Stimulated activated CD8-positive, alpha-beta memory T cell treated with anti-CD3 and anti-CD28 coated beads, Interleukin-12 subunit alpha, Interleukin-12 subunit beta, amount 100 ng/mL, for 24 hours (primary cell): ENCODE measurements at regions not wholly inside any gene's neighbourhood (a gene's known extent, or its start where the extent isn't known, plus 50 kb on each side); places are given as distances from the start of the nearest gene placed in this dataset.
"Not testable (repeated sequence)": the region's sequence is repeated elsewhere in the genome, so short reads cannot be mapped to it uniquely, and the experiment has no call there.

Experiments
- DNase-seq: peaks from one replicate; pipeline ENCODE4 v3.0.0-alpha.2; 2020; ENCODE audit errors: extremely low read depth

- DNase-seq = no peak
Measured at GRCh38 chr2:240240017-240240734, 99.7 kb upstream of the OTOS start.

- DNase-seq = no peak
Measured at GRCh38 chr2:240240781-240241180, 100.3 kb upstream of the OTOS start.

GRCh38 chr2:240241572-240241971 is 101.1 kb upstream of the OTOS start:
- no peak for DNase-seq

DNA sequence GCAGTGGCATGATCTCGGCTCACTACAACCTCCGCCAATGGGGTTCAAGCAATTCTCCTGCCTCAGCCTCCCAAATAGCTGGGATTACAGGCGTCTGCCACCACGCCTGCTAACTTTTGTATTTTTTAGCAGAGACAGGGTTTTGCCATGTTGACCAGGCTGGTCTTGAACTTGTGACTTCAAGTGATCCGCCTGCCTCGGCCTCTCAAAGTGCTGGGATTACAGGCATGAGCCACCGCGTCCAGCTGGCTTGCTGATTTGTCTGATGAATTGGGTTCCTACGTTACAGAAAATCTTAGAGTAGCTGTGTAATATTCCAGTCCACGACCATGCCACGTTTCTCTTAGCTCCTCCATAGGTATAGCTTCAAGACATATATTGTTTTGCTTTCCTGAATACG is 102.6 kb upstream of the OTOS start:
- DNase-seq = not testable (repeated sequence)

DNA sequence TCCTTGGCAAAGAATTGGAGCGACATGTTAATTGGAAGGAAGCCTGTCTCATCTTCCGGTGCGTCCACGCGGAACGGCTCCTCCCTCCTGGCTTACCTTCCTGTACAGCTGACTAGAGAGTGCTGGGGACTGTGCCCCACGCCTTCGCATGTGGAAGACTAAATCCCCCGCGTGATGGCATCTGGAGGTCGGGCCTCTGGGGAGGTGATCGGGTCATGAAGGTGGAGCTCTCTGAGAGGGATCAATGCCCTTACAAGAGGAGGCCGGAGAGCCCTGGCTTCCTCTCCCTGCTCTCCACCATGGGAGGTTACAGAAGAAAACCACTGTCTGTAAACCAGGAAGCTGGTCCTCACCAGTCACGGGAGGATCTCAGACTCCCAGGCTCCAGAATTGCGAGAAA is 104.1 kb upstream of the OTOS start:
- no peak for DNase-seq

DNA sequence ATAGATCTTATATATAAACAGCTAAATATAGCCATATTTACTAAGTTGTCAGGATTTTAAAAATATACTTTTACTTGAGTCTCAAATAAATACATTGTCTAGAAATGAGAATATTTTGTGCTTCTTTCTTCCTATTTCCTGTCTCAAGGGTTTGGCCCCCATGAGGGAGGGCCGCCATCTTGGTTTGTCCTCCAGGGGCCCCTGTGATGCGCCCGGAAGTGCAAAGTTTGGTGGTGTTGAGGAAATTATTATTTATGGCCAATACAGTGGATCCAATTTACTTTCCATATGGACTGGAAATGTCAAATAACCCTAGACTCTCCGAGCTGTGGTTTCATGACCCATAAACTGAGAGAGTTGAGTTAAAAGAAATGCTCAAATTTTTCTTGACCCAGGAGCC is 104.7 kb upstream of the OTOS start:
- DNase-seq = no peak

GRCh38 chr2:240245706-240246105 is 105.2 kb upstream of the OTOS start:
- no peak for DNase-seq

DNA sequence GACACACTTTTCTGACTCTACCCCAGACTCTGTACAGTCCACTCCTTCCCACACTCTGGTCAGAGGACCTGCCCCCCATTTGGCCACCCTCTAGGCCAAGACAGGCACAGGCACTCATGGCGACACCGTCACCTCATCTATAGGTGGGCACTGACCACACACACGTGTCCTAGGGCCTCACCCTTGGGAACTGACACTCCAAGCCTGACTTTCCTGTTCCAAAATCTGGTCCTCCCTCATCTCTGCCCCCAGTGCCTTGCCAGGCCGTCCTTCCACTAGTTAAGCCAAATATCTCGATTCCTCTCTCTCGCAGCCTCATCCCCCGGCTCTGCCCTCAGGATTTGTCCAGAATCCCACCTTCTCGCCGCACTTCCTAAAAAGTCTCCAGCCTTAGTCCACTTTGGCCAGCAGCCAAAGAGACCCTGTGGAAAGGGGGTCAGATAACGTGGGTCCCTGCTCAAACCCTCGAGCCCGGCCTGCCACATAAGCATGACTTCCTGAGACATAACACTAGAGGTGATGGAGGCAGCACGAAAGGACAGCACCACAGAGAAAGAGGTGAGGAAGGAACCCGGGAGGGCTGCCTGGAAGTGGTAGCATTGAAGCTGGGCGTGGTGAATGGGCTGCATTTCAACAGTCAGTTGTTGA is 105.8 kb upstream of the OTOS start:
- no peak for DNase-seq

GRCh38 chr2:240247241-240247867 is 106.9 kb upstream of the OTOS start:
- DNase-seq = no peak

- DNase-seq = no peak
Measured at GRCh38 chr2:240247868-240248720, 107.6 kb upstream of the OTOS start.

- DNase-seq = no peak
Measured at GRCh38 chr2:240248721-240249422, 108.4 kb upstream of the OTOS start.

DNA sequence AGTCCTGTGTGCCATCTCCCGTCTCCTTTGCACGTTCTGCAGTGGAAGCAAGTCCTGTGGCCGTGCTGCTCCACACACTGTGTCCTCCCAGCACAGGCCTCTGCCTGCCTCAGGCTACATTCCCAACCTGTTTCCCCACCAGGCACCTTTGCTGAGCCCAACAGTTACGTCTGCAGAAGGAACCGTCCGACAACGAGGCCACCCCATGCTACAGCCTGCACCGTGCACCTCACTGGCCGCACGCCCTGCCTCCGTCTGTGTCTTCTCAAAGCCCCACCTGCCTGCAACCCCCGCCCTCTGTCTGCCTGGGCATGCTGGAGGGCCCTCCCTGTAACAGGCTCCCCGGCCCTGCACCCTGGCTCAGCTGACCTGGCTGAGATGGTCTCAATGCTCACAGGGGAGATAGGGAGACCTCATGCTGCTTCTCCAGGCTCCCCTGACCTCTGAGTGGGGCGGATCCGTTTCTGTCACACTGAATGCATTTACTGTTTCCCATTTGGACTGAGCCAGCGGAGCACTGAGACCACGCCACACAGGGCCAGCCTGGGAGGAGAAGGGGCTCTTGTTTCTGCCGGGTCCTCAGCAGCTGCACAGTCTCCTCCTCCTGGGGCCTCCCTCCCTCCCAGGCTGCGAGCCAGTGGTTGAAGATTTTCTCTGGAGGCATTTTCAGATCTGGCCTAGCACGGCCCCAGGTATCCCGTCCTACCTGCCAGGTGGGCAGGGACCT is 109.1 kb upstream of the OTOS start:
- DNase-seq = no peak

GRCh38 chr2:240250150-240250984 is 109.9 kb upstream of the OTOS start:
- no peak for DNase-seq

DNA sequence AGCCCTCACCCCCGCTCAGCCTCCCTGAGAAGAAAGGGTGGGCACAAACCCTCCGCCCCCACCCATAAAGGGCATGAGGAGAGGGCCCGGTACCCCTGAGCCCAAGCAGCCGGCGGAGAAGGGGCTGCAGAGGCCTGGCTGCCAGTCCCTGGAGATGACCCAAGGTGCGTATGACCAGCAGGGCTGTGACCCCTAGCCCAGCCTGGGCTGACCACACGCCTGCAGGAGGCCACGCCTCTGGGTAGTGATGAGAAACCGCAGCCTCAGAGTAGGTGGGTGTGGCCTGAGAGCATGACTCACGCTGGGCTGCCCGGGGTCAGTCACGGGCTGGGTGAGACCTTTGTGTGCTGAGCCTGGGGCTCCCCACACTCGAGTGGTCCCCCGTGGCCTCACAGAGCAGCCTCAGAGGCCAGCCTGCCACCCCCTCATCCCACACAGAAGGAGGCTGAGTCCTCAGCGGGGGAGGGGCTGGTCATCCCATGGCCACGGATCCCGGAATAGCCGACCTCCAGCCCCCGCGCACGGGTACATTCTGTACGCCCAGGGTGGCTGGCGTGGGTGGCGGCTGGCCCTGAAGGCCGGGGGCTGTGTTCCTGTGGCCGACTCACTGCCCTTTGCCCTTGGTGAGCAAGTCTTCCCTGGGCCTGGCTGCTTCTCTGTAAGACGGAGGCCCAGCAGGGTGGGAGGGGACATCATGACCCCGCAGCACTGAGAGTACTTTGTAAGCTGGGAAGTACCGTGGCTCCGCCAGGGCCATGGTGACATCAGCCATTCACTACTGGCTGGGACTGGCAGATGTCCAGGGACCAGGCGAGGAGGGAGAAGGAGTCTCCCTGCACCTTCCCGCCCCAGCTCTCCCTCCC is 110.8 kb upstream of the OTOS start:
- no peak for DNase-seq

DNA sequence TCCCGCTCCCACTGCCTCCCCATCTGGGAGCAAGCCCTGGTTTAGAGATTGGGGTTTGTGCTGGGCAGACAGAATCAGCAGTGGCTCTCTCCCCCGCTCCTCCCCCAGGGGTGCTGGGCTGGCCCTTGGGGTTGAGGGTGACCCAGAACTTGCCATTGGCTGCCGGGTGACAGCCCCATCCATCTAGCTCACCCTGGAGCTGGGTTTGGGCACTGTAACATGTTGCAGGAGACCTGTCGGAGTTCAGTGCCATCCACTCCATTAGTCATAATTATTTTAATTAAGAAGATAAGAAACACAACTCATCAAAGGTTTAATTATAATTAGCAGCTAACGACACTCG is 111.4 kb upstream of the OTOS start:
- no peak for DNase-seq

GRCh38 chr2:240252191-240252871 is 111.9 kb upstream of the OTOS start:
- no peak for DNase-seq

DNA sequence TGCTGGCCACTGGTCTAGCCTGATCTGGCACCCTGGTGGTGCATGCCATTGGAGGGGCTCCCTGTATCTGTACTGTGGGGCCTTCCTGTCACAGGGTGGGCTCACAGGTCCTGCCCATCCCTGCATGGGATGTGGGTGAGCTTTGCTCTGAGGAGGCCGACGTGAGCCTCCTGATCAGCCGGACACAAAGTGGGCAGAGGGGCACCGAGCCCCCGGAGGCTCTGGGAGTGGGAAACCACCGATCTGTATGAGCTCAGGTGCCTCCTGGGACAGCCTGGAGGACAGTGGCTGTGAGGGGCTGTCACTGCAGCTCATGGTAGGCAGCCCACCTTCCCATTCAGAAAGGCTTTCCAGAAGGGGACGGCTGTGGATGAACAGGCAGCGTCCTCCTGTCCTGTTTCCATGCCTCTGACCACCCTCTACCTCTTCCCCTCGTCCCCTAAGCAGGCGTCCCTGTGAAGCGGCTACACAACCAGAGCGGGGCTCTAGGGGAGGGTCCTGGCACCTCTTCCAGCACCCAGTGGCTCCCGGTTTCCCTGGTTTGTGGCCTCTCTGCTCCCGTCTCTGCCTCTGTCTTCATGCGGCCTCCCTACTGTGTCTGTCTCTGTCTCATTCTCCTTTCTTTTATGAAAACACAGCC is 112.5 kb upstream of the OTOS start:
- DNase-seq = no peak

DNA sequence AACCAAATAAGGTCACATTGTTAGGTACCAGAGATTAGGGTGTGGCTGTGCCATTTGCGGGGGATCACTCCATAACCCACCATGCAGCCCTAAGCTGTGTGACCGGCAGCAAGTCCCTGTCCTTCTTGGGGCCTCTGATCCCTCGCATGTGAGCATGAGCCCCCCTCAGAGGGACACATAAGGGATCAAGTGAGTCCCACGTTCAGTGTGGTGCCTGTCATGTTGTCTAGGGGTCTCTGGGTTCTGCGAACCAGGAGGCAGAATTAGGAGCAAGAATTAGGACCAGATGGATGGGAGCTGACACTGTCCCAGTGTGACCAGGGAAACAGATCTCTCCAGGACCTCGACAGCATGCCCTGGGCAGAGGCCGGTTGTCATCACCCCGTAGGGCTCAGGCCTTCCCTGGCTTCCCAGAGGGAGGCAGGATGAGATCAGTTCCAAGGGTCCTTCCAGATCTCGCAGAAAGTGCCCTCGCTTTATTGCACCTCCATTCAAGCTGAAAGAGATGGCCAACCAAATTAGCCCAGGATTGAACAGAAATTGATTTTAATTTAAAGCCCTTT is 113.2 kb upstream of the OTOS start:
- no peak for DNase-seq
